A549 (cell line): ENCODE measurements at regions not wholly inside any gene's neighbourhood (a gene's known extent, or its start where the extent isn't known, plus 50 kb on each side); places are given as distances from the start of the nearest gene placed in this dataset.

Experiments
- ATAC-seq, 2 experiments: fragments of 200-7000 bp in 1 of 2; fragments of >200 bp in 1 of 2; cut with Nextera tagmentation in 1 of 2; cut with Tn5 transposase in 1 of 2; 3 replicates each; pipeline versions ENCODE4 v1.8.0 to v1.9.1; 2018 to 2020; ENCODE audit warnings: mild to moderate bottlenecking in 1 of 2, moderate library complexity in 1 of 2
- CTCF ChIA-PET: fragments of 300-600 bp; sonication (Branson Sonifier 250); formaldehyde crosslinking; extraction: SDS; loops from one replicate; lab custom pipeline; 2021; ENCODE audit warnings: antibody characterized with exemption, inconsistent platforms; lab: Yijun Ruan, JAX
- POLR2A ChIA-PET: fragments of 350-600 bp; formaldehyde crosslinking; extraction: SDS; loops from one replicate; lab custom pipeline; 2021; ENCODE audit warnings: antibody characterized with exemption, inconsistent platforms; lab: Yijun Ruan, JAX
- DNase-seq, 2 experiments: peaks; one replicate each; pipeline versions ENCODE4 v3.0.0 to v3.0.0-alpha.2; 2011 to 2016; ENCODE audit warnings: low read depth in 1 of 2, low spot score in 1 of 2
- FAIRE-seq: peaks from 2 replicates; lab custom pipeline; 2011; peaks lifted over from hg19 to GRCh38; lab: Jason Lieb, UNC
- H3K27ac ChIP-seq, 2 experiments: fragments of >200 bp; sonication (Bioruptor Twin); formaldehyde crosslinking; 3 replicates each; pipeline ENCODE4 v1.5.1; 2016 to 2017
- H3K4me1 ChIP-seq: fragments of >200 bp; sonication (Bioruptor Twin); formaldehyde crosslinking; 3 replicates; pipeline ENCODE4 v1.6.1; 2016
- H3K4me2 ChIP-seq: fragments of >200 bp; sonication (Bioruptor Twin); formaldehyde crosslinking; 3 replicates; pipeline ENCODE4 v1.6.1; 2016
- H3K4me3 ChIP-seq: fragments of >200 bp; sonication (Bioruptor Twin); formaldehyde crosslinking; 3 replicates; pipeline ENCODE4 v1.5.1; 2016
- H3K9me3 ChIP-seq: fragments of >200 bp; sonication (Bioruptor Twin); formaldehyde crosslinking; 3 replicates; pipeline ENCODE4 v1.6.1; 2016
- BCL3 ChIP-seq: fragments of >200 bp; sonication (Bioruptor Twin); formaldehyde crosslinking; IDR thresholded peaks from 3 replicates; pipeline ENCODE4 v1.6.1; 2016
- CTCF ChIP-seq: fragments of >200 bp; sonication (Bioruptor Twin); formaldehyde crosslinking; IDR thresholded peaks from 3 replicates; pipeline ENCODE4 v1.5.1; 2016
- EHF ChIP-seq: fragments of 250-450 bp; sonication (Bioruptor Pico); IDR thresholded peaks from 2 replicates; pipeline ENCODE4 v1.5.0; 2020; ENCODE audit warnings: mild to moderate bottlenecking
- EHMT2 ChIP-seq: fragments of 200-600 bp; sonication (generic); IDR thresholded peaks from 2 replicates; pipeline ENCODE4 v1.6.1; 2016; ENCODE audit warnings: antibody characterized with exemption, low read depth, mild to moderate bottlenecking, moderate library complexity
- ELK1 ChIP-seq: fragments of 150-350 bp; IDR thresholded peaks from 2 replicates; pipeline ENCODE4 v1.6.1; 2014; ENCODE audit warnings: low read depth, mild to moderate bottlenecking, low read length
- FOXS1 ChIP-seq: fragments of 250-450 bp; sonication (Bioruptor Pico); IDR thresholded peaks from 2 replicates; pipeline ENCODE4 v1.5.0; 2020; ENCODE audit warnings: mild to moderate bottlenecking, moderate library complexity
- GATA3 ChIP-seq: IDR thresholded peaks from 2 replicates; pipeline ENCODE4 v1.6.1; 2012; ENCODE audit warnings: borderline replicate concordance
- HES2 ChIP-seq: fragments of >200 bp; sonication (Bioruptor Twin); formaldehyde crosslinking; IDR thresholded peaks from 2 replicates; pipeline ENCODE4 v1.6.1; 2016
- HEYL ChIP-seq: fragments of 250-450 bp; sonication (Bioruptor Pico); IDR thresholded peaks from 2 replicates; pipeline ENCODE4 v1.8.0; 2021; ENCODE audit warnings: mild to moderate bottlenecking, moderate library complexity
- HOXB13 ChIP-seq: fragments of 250-450 bp; sonication (Bioruptor Pico); IDR thresholded peaks from 2 replicates; pipeline ENCODE4 v1.5.0; 2020; ENCODE audit warnings: low read depth, mild to moderate bottlenecking, moderate library complexity
- JUN ChIP-seq, 2 experiments: fragments of >200 bp; sonication (Bioruptor Twin); formaldehyde crosslinking; IDR thresholded peaks; 2 replicates in 1 of 2; 3 replicates in 1 of 2; pipeline ENCODE4 v1.6.1; 2016 to 2017
- JUNB ChIP-seq: fragments of >200 bp; sonication (Bioruptor Twin); formaldehyde crosslinking; IDR thresholded peaks from 2 replicates; pipeline ENCODE4 v1.6.1; 2016
- KDM1A ChIP-seq: fragments of 200-600 bp; sonication (generic); IDR thresholded peaks from 2 replicates; pipeline ENCODE4 v1.6.1; 2016; ENCODE audit warnings: low read depth, mild to moderate bottlenecking
- KDM5A ChIP-seq: fragments of 200-600 bp; sonication (generic); IDR thresholded peaks from 2 replicates; pipeline ENCODE4 v1.6.1; 2016; ENCODE audit warnings: antibody characterized with exemption, mild to moderate bottlenecking
- MAFK ChIP-seq: fragments of 450-650 bp; IDR thresholded peaks from 2 replicates; pipeline ENCODE4 v1.6.1; 2014; ENCODE audit not compliant: partially characterized antibody
- MAX ChIP-seq: IDR thresholded peaks from 2 replicates; pipeline ENCODE4 v1.6.1; 2012
- MAZ ChIP-seq: fragments of 150-350 bp; IDR thresholded peaks from 2 replicates; pipeline ENCODE4 v1.6.1; 2014; ENCODE audit warnings: antibody characterized with exemption, low read depth, low read length, borderline replicate concordance
- NFE2L2 ChIP-seq: fragments of 150-350 bp; conservative IDR thresholded peaks from 2 replicates; pipeline ENCODE4 v1.6.1; 2014; ENCODE audit warnings: low read length
- POLR2A ChIP-seq: IDR thresholded peaks from 2 replicates; pipeline ENCODE4 v1.6.1; 2012; ENCODE audit warnings: mild to moderate bottlenecking, low read length
- RAD21 ChIP-seq, 2 experiments: fragments of >200 bp in 1 of 2; sonication (Bioruptor Twin) in 1 of 2; formaldehyde crosslinking in 1 of 2; IDR thresholded peaks in 1 of 2; conservative IDR thresholded peaks in 1 of 2; 2 replicates in 1 of 2; 3 replicates in 1 of 2; pipeline ENCODE4 v1.6.1; 2012 to 2018; ENCODE audit warnings: inconsistent platforms in 1 of 2
- RARB ChIP-seq: fragments of 250-450 bp; sonication (Bioruptor Pico); IDR thresholded peaks from 2 replicates; pipeline ENCODE4 v1.8.0; 2021; ENCODE audit warnings: mild to moderate bottlenecking, moderate library complexity
- RFX5 ChIP-seq: fragments of 450-650 bp; IDR thresholded peaks from 2 replicates; pipeline ENCODE4 v1.7.1; 2014; ENCODE audit warnings: antibody characterized with exemption, mild to moderate bottlenecking, moderate library complexity
- RNF2 ChIP-seq: fragments of 200-600 bp; sonication (generic); IDR thresholded peaks from 2 replicates; pipeline ENCODE4 v1.6.1; 2016; ENCODE audit warnings: low read depth, mild to moderate bottlenecking, antibody characterized with exemption, moderate library complexity, borderline replicate concordance
- TFCP2L1 ChIP-seq: fragments of 250-450 bp; sonication (Bioruptor Pico); IDR thresholded peaks from 2 replicates; pipeline ENCODE4 v1.5.0; 2021; ENCODE audit warnings: mild to moderate bottlenecking
- TP53 ChIP-seq: fragments of 250-450 bp; sonication (Bioruptor Pico); IDR thresholded peaks from 2 replicates; pipeline ENCODE4 v1.5.0; 2021; ENCODE audit warnings: mild to moderate bottlenecking, moderate library complexity
- ZC3H11A ChIP-seq: fragments of 450-650 bp; IDR thresholded peaks from 2 replicates; pipeline ENCODE4 v1.6.1; 2014; ENCODE audit warnings: antibody characterized with exemption, mild to moderate bottlenecking
- ZNF302 ChIP-seq: fragments of 250-450 bp; sonication (Bioruptor Pico); IDR thresholded peaks from 2 replicates; pipeline ENCODE4 v1.9.0; 2021; ENCODE audit warnings: inconsistent platforms, mild to moderate bottlenecking, moderate library complexity
- WGBS: methylation state at CpG from one replicate; pipeline ENCODE4 v1.1.6; 2017; ENCODE audit errors: missing lambda C conversion rate; 5-methylcytosine and 5-hydroxymethylcytosine counted together

GRCh38 chr9:36521148-36521547, 51.5 kb upstream of the MELK start:
- POLR2A ChIA-PET = no interaction called here
- CTCF ChIA-PET = no interaction called here
- no peak for FAIRE-seq
- no peak for TF ChIP-seq RNF2
- peak; percentile 48 for TF ChIP-seq MAFK
- Histone ChIP-seq H3K4me1 (no peaks in the 10 kb centered on the region), H3K4me3 (no peak overlapping the region), H3K27ac (no peak overlapping the region), H3K4me2 (no peak overlapping the region), H3K9me3 (no peaks in the 10 kb centered on the region)
- 73% methylated on average over 4 of the region's 4 CpGs for WGBS
- no peak for ATAC-seq
- no peak for DNase-seq

GRCh38 chr9:36517131-36517530, 55.6 kb upstream of the MELK start:
- DNase-seq (no peak), ATAC-seq (no peak), FAIRE-seq (no peak)
- Histone ChIP-seq H3K4me3 (no peak overlapping the region), H3K4me1 (no peaks in the 10 kb centered on the region), H3K9me3 (no peaks in the 10 kb centered on the region), H3K4me2 (no peak overlapping the region), H3K27ac (no peak overlapping the region)
- ChIA-PET POLR2A (no interaction called here), CTCF (interaction anchor here (1.6 to 1.8 kb wide), 3 partner anchors 10 to 110 kb away, joined by 4 to 6 read pairs (median 4); no protein-coding TSS in a partner anchor)
- no peak for TF ChIP-seq RAD21 (conservative IDR thresholded peaks at IDR 0.05 in 1 of 2, IDR thresholded peaks at IDR 0.05 in 1 of 2)
- TF ChIP-seq MAX = no peak
- no peak for TF ChIP-seq ZC3H11A
- TF ChIP-seq ELK1 = no peak
- no peak for TF ChIP-seq RARB (CRISPR knock-in tag)
- no peak for TF ChIP-seq POLR2A
- TF ChIP-seq HOXB13 = no peak
- no peak for TF ChIP-seq RFX5
- TF ChIP-seq KDM1A = no peak
- TF ChIP-seq HEYL (CRISPR knock-in tag) = no peak
- TF ChIP-seq TP53 = no peak
- no peak for TF ChIP-seq KDM5A
- TF ChIP-seq RNF2 = no peak
- TF ChIP-seq GATA3 = no peak

GRCh38 chr9:36504156-36504555, 68.5 kb upstream of the MELK start:
- H3K9me3 ChIP-seq = no peaks in the 10 kb centered on the region
- ChIA-PET POLR2A (no interaction called here), CTCF (no interaction called here)
- H3K4me2 ChIP-seq = no peak overlapping the region
- no peak overlapping the region for H3K27ac ChIP-seq
- FAIRE-seq (no peak), DNase-seq (no peak), ATAC-seq (no peak)
- TF ChIP-seq RFX5 = no peak
- no peak for TF ChIP-seq MAFK
- TF ChIP-seq HES2 = no peak
- no peak for TF ChIP-seq FOXS1
- no peak for TF ChIP-seq MAZ
- TF ChIP-seq BCL3 = no peak
- no peak for TF ChIP-seq TFCP2L1 (CRISPR knock-in tag)
- TF ChIP-seq EHMT2 = no peak
- TF ChIP-seq EHF (CRISPR knock-in tag) = no peak
- no peak for TF ChIP-seq GATA3
- no peak for TF ChIP-seq JUN (IDR thresholded peaks at IDR 0.05)
- TF ChIP-seq ZNF302 (CRISPR knock-in tag) = no peak
- no peak for TF ChIP-seq CTCF
- TF ChIP-seq NFE2L2 = no peak
- TF ChIP-seq JUNB = no peak
- 91% methylated on average over 4 of the region's 4 CpGs for WGBS
- H3K4me1 ChIP-seq = peaks cover 10% of the 10 kb centered on the region
- H3K4me3 ChIP-seq = no peak overlapping the region
